Neural cell (in vitro differentiated cells): ENCODE measurements at regions not wholly inside any gene's neighbourhood (a gene's known extent, or its start where the extent isn't known, plus 50 kb on each side); places are given as distances from the start of the nearest gene placed in this dataset.

ENCODE experiments used
- H2AFZ ChIP-seq: fragments of 200-600, 300-800 bp; sonication (generic), shearing (Covaris generic); 2 replicates; pipeline ENCODE4 v1.6.0; 2014; ENCODE audit warnings: low read depth, mild to moderate bottlenecking, antibody characterized with exemption, low read length, moderate library complexity
- H3F3A ChIP-seq: fragments of 200-600 bp; shearing (Covaris generic); 2 replicates; pipeline ENCODE4 v1.6.1; 2016; ENCODE audit warnings: mild to moderate bottlenecking, moderate library complexity, mixed read lengths, antibody characterized with exemption, low read length; ENCODE audit not compliant: insufficient read depth, poor library complexity, severe bottlenecking
- H3K27ac ChIP-seq: fragments of 200-600, 300-800 bp; sonication (generic), shearing (Covaris generic); 2 replicates; pipeline ENCODE4 v1.5.1; 2014; ENCODE audit warnings: mild to moderate bottlenecking, low read length, moderate library complexity
- H3K27me3 ChIP-seq: fragments of 300-800, 200-600 bp; sonication (generic), shearing (Covaris generic); 2 replicates; pipeline ENCODE4 v1.6.0; 2014; ENCODE audit warnings: mild to moderate bottlenecking, low read depth, low read length, moderate library complexity; ENCODE audit not compliant: insufficient read depth
- H3K36me3 ChIP-seq: fragments of 300-800, 200-600 bp; sonication (generic), shearing (Covaris generic); 2 replicates; pipeline ENCODE4 v1.5.1; 2014; ENCODE audit warnings: mild to moderate bottlenecking, antibody characterized with exemption, low read length, moderate library complexity; ENCODE audit not compliant: insufficient read depth
- H3K4me2 ChIP-seq: fragments of 300-800, 200-600 bp; sonication (generic), shearing (Covaris generic); 2 replicates; pipeline ENCODE4 v1.6.0; 2014; ENCODE audit warnings: mild to moderate bottlenecking, low read length
- H3K4me3 ChIP-seq: fragments of 300-800, 200-600 bp; sonication (generic), shearing (Covaris generic); 2 replicates; pipeline ENCODE4 v1.5.1; 2014; ENCODE audit warnings: mild to moderate bottlenecking, low read length, moderate library complexity
- H3K79me2 ChIP-seq: fragments of 200-600 bp; shearing (Covaris generic); replicated peaks from 2 replicates; pipeline ENCODE4 v1.6.0; 2014; ENCODE audit warnings: mild to moderate bottlenecking, low read length, moderate library complexity; ENCODE audit not compliant: insufficient read depth
- H3K9ac ChIP-seq: fragments of 300-800, 200-600 bp; sonication (generic), shearing (Covaris generic); 2 replicates; pipeline ENCODE4 v1.6.1; 2016; ENCODE audit warnings: mild to moderate bottlenecking, low read length, mixed read lengths
- H3K9me2 ChIP-seq: fragments of 200-600 bp; shearing (Covaris generic); 2 replicates; pipeline ENCODE4 v1.6.1; 2016; ENCODE audit warnings: mild to moderate bottlenecking, low read length, mixed read lengths; ENCODE audit not compliant: insufficient read depth
- H3K9me3 ChIP-seq: fragments of 200-600, 300-800 bp; sonication (generic), shearing (Covaris generic); 2 replicates; pipeline ENCODE4 v1.6.1; 2016; ENCODE audit warnings: mild to moderate bottlenecking, mixed run types, low read length, moderate library complexity, mixed read lengths
- H4K20me1 ChIP-seq: fragments of 200-600 bp; shearing (Covaris generic); 2 replicates; pipeline ENCODE4 v1.6.1; 2016; ENCODE audit warnings: mild to moderate bottlenecking, mixed run types; ENCODE audit not compliant: insufficient read depth
- EP300 ChIP-seq: fragments of 450-650 bp; conservative IDR thresholded peaks from 2 replicates; pipeline ENCODE4 v1.6.1; 2014; ENCODE audit warnings: antibody characterized with exemption, mild to moderate bottlenecking, moderate library complexity; ENCODE audit not compliant: poor library complexity, severe bottlenecking
- EZH2 ChIP-seq: fragments of 200-600, 300-800 bp; shearing (Covaris generic), sonication (generic); IDR thresholded peaks from 2 replicates; pipeline ENCODE4 v1.6.1; 2014; ENCODE audit warnings: antibody characterized with exemption, low read length, borderline replicate concordance, mild to moderate bottlenecking; ENCODE audit not compliant: insufficient read depth, poor library complexity, severe bottlenecking
- MXI1 ChIP-seq: fragments of 450-650 bp; conservative IDR thresholded peaks from 2 replicates; pipeline ENCODE4 v1.6.1; 2014; ENCODE audit warnings: antibody characterized with exemption, mild to moderate bottlenecking; ENCODE audit not compliant: poor library complexity, severe bottlenecking
- POLR2AphosphoS5 ChIP-seq: IDR thresholded peaks from 2 replicates; pipeline ENCODE4 v1.6.1; 2012
- RAD21 ChIP-seq: fragments of 450-650 bp; conservative IDR thresholded peaks from 2 replicates; pipeline ENCODE4 v1.6.1; 2014; ENCODE audit warnings: antibody characterized with exemption, mild to moderate bottlenecking, moderate library complexity
- SMC3 ChIP-seq: fragments of 450-650 bp; conservative IDR thresholded peaks from 2 replicates; pipeline ENCODE4 v1.6.1; 2014; ENCODE audit warnings: antibody characterized with exemption, mild to moderate bottlenecking, moderate library complexity; ENCODE audit not compliant: poor library complexity
- TAF1 ChIP-seq: IDR thresholded peaks from 2 replicates; pipeline ENCODE4 v1.6.1; 2012; ENCODE audit warnings: low read depth
- TF ChIP-seq, protein P1 (sequence below): fragments of 450-650 bp; IDR thresholded peaks from 2 replicates; pipeline ENCODE4 v1.5.1; 2014; ENCODE audit warnings: antibody characterized with exemption, mild to moderate bottlenecking, moderate library complexity; ENCODE audit not compliant: poor library complexity, severe bottlenecking
- TF ChIP-seq, protein P2 (sequence below): IDR thresholded peaks from 2 replicates; pipeline ENCODE4 v1.6.1; 2012; ENCODE audit warnings: borderline replicate concordance

DNA sequence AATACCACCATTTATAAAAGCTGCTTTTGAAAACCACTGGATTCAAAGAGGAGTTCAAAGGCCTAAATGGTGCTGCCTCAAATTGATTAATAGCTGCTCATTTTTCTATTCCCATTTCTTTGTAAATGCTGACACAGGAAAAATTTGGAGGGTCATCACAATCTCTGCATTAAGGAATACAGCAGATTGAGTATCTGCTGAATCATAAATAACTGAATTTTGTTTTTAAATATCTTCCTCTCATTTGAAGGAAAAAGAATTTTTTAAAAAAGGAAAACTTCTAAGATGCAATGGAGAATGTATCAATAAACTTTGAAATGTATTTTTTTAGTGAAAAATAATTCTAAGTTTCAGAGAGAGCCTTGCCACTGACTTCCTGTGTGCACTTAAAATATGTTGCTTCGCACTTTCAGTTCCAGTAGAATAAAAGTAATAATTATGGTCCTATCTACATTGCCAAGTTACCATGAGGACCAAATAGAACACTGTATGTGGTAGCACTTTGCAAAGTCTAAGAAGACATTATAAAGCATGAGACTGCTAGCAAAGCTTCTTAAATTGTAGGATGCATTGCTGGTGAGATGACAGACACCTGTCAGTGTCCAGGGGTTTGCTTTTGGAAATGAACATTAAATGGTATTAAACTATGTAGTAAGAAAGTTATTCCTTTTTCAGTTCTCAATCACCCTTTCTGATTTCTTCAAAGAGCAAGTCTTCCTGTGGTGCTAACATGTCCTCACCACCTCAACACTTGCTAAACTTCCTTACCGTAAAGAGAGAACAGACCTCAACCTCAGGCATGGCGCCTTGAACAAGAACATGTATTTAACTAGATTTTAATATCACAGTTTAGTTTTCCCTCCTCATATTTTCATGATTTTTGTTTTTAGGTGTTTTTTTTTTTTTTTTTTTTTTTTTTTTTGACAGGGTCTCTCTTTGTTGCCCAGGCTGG, 555.1 kb downstream of the EBF1 start:
- no peaks in the 10 kb centered on the region for H4K20me1 ChIP-seq
- H3K9me3 ChIP-seq = no peaks in the 10 kb centered on the region
- no peaks in the 10 kb centered on the region for H3K36me3 ChIP-seq
- no peaks in the 10 kb centered on the region for H3K27me3 ChIP-seq
- H3K9me2 ChIP-seq = no peaks in the 10 kb centered on the region
- no peak for TF ChIP-seq RAD21
- H3K4me3 ChIP-seq = no peak overlapping the region
- H3K27ac ChIP-seq = no peak overlapping the region
- no peaks in the 10 kb centered on the region for H3K79me2 ChIP-seq
- no peaks in the 10 kb centered on the region for H3F3A ChIP-seq
- no peak overlapping the region for H2AFZ ChIP-seq
- no peak overlapping the region for H3K9ac ChIP-seq
- no peak overlapping the region for H3K4me2 ChIP-seq

DNA sequence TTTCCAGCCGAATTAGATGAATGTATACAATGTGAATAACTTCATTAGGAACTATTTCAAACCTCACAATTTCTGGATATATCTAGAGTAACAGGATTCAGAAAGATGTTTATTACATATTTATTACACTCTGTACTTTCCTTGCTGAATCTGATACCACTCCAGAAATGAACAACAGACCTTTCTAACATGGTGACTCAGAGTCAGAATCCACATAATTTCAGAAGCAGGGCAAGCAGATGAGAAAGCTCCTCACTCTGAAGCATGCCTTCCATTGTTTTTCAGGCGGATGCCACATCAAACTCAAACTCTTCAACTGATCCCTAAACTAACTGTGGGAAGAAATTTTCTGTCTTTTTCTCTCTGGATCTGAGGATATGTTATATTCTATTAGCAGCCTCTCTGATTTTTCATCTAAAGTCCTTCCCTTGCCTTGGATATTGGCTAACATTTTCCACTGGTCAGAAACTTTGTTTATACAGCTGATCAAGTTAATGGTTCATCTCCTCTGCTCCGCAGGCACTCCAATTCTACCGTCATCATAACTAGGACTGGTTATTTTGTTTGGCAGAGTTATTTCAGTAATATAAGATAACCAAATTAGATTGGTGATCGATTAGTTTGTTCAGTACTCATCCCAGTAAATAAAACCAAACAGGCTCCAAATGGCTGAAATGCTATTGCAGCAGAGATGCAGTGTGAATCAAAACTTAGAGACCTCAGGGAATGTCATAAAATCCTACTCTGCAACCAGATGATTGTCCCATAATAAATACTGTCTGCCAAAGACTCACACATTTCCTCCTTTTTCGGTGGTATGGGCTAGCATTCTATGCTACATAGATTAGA, 556.0 kb downstream of the EBF1 start:
- H3K4me2 ChIP-seq = no peak overlapping the region
- no peaks in the 10 kb centered on the region for H3K9me2 ChIP-seq
- H3K36me3 ChIP-seq = no peaks in the 10 kb centered on the region
- H3K9me3 ChIP-seq = no peaks in the 10 kb centered on the region
- no peaks in the 10 kb centered on the region for H3F3A ChIP-seq
- TF ChIP-seq POLR2AphosphoS5 = no peak
- H3K9ac ChIP-seq = no peak overlapping the region
- no peak overlapping the region for H2AFZ ChIP-seq
- no peak overlapping the region for H3K27ac ChIP-seq
- H3K4me3 ChIP-seq = no peak overlapping the region
- H4K20me1 ChIP-seq = no peaks in the 10 kb centered on the region
- no peaks in the 10 kb centered on the region for H3K79me2 ChIP-seq
- H3K27me3 ChIP-seq = no peaks in the 10 kb centered on the region

DNA sequence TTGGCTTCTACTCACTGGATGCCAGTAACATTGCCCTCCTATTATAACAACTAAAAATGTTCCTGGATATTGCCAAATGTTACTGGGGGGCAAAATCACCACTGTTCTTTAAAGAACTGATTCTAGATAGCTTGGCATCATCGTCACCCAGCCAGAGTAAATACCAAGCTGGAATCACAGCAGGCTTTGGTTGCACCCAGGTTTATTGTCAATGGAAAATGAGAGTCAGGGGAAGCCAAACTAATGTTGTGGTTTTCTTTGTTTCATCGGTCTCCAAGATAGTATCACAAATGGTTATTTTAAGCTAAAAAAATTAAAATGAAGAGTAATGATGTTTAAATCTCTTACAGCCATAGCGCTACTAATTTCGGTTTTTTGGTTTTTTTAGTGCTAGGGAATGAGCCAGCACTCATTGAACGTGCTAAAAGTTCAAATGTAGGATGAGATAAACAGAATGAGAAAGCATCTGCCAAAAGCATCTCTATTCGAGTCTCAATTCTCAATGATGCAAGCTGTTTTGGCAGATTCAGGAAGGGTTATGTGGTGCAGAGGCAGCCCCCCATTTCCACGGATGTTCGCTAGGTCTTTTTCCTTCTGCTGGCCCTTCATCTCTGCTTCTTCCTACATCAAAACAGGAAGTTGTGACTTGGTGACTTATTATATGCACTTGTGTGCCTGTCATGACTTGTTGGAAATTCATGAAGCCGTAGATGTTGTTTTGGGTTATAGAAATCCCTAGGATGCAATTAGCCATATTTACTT, 558.0 kb downstream of the EBF1 start:
- Histone ChIP-seq H3K9me2 (no peaks in the 10 kb centered on the region), H2AFZ (no peak overlapping the region)

More for the DNA sequence above, 558.0 kb downstream of the EBF1 start:
- Histone ChIP-seq H3K36me3 (no peaks in the 10 kb centered on the region), H3K27me3 (no peaks in the 10 kb centered on the region), H3K4me2 (no peak overlapping the region), H3K4me3 (no peak overlapping the region), H3K9ac (no peak overlapping the region), H3F3A (no peaks in the 10 kb centered on the region), H3K27ac (no peak overlapping the region), H3K9me3 (no peaks in the 10 kb centered on the region), H3K79me2 (no peaks in the 10 kb centered on the region), H4K20me1 (no peaks in the 10 kb centered on the region)
- TF ChIP-seq MXI1 = no peak
- TF ChIP-seq RAD21 = no peak
- no peak for TF ChIP-seq POLR2AphosphoS5
- TF ChIP-seq SMC3 = no peak
- TF ChIP-seq EP300 = no peak
- no peak for TF ChIP-seq TAF1
- TF ChIP-seq, protein P1, sequence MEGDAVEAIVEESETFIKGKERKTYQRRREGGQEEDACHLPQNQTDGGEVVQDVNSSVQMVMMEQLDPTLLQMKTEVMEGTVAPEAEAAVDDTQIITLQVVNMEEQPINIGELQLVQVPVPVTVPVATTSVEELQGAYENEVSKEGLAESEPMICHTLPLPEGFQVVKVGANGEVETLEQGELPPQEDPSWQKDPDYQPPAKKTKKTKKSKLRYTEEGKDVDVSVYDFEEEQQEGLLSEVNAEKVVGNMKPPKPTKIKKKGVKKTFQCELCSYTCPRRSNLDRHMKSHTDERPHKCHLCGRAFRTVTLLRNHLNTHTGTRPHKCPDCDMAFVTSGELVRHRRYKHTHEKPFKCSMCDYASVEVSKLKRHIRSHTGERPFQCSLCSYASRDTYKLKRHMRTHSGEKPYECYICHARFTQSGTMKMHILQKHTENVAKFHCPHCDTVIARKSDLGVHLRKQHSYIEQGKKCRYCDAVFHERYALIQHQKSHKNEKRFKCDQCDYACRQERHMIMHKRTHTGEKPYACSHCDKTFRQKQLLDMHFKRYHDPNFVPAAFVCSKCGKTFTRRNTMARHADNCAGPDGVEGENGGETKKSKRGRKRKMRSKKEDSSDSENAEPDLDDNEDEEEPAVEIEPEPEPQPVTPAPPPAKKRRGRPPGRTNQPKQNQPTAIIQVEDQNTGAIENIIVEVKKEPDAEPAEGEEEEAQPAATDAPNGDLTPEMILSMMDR = no peak
- TF ChIP-seq, protein P2, sequence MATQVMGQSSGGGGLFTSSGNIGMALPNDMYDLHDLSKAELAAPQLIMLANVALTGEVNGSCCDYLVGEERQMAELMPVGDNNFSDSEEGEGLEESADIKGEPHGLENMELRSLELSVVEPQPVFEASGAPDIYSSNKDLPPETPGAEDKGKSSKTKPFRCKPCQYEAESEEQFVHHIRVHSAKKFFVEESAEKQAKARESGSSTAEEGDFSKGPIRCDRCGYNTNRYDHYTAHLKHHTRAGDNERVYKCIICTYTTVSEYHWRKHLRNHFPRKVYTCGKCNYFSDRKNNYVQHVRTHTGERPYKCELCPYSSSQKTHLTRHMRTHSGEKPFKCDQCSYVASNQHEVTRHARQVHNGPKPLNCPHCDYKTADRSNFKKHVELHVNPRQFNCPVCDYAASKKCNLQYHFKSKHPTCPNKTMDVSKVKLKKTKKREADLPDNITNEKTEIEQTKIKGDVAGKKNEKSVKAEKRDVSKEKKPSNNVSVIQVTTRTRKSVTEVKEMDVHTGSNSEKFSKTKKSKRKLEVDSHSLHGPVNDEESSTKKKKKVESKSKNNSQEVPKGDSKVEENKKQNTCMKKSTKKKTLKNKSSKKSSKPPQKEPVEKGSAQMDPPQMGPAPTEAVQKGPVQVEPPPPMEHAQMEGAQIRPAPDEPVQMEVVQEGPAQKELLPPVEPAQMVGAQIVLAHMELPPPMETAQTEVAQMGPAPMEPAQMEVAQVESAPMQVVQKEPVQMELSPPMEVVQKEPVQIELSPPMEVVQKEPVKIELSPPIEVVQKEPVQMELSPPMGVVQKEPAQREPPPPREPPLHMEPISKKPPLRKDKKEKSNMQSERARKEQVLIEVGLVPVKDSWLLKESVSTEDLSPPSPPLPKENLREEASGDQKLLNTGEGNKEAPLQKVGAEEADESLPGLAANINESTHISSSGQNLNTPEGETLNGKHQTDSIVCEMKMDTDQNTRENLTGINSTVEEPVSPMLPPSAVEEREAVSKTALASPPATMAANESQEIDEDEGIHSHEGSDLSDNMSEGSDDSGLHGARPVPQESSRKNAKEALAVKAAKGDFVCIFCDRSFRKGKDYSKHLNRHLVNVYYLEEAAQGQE = no peak
- no peak for TF ChIP-seq EZH2
